Endothelial cell of umbilical vein (primary cell): ENCODE measurements at regions not wholly inside any gene's neighbourhood (a gene's known extent, or its start where the extent isn't known, plus 50 kb on each side); places are given as distances from the start of the nearest gene placed in this dataset.

ENCODE experiments used
- BruUV-seq: library from RNA; stranded (reverse); fragments of 400-500 nt; replicated peaks from 2 replicates; lab custom pipeline; 2021; lab: Mats Ljungman, UMichigan
- CTCF ChIA-PET: fragments of 300-600, 350-600 bp; sonication (Branson Sonifier 250); formaldehyde crosslinking; loops from one replicate; lab custom pipeline; 2021; ENCODE audit warnings: antibody characterized with exemption, inconsistent platforms; lab: Charles Lee
- POLR2A ChIA-PET: fragments of 300-600, 350-600 bp; sonication (Branson Sonifier 250); formaldehyde crosslinking; loops from one replicate; lab custom pipeline; 2021; ENCODE audit warnings: antibody characterized with exemption, inconsistent platforms; lab: Charles Lee
- DNase-seq: peaks from one replicate; pipeline ENCODE4 v3.0.0-alpha.2; 2011; ENCODE audit warnings: low read depth, low spot score
- FAIRE-seq: peaks from 2 replicates; lab custom pipeline; 2011; peaks lifted over from hg19 to GRCh38; lab: Jason Lieb, UNC
- H2AFZ ChIP-seq: 2 replicates; pipeline ENCODE4 v1.6.0; 2012; ENCODE audit warnings: low read depth, low read length, control low read depth, inconsistent platforms
- H3K27ac ChIP-seq: 2 replicates; pipeline ENCODE4 v1.5.1; 2011; ENCODE audit warnings: low read depth, mild to moderate bottlenecking, control low read depth, low read length, moderate library complexity; ENCODE audit not compliant: insufficient read depth
- H3K27me3 ChIP-seq, 2 experiments: 2 replicates each; pipeline versions ENCODE4 v1.6.0 to v1.6.1; 2011; ENCODE audit warnings: low read length in 2 of 2, mixed read lengths in 1 of 2; ENCODE audit not compliant: control insufficient read depth in 2 of 2, insufficient read depth in 2 of 2
- H3K36me3 ChIP-seq, 2 experiments: 2 replicates in 1 of 2; 3 replicates in 1 of 2; pipeline ENCODE4 v1.5.1; 2011; ENCODE audit warnings: low read length in 2 of 2, mild to moderate bottlenecking in 1 of 2, moderate library complexity in 1 of 2; ENCODE audit not compliant: control insufficient read depth in 2 of 2, insufficient read depth in 2 of 2; ENCODE audit errors: extremely low read depth in 1 of 2
- H3K4me1 ChIP-seq: 3 replicates; pipeline ENCODE4 v1.5.1; 2011; ENCODE audit warnings: mild to moderate bottlenecking, low read length; ENCODE audit not compliant: control insufficient read depth, insufficient read depth; ENCODE audit errors: extremely low read depth
- H3K4me2 ChIP-seq: 2 replicates; pipeline ENCODE4 v1.6.1; 2011; ENCODE audit warnings: low read length, control low read depth, mixed read lengths; ENCODE audit not compliant: insufficient read depth
- H3K4me3 ChIP-seq, 3 experiments: fragments of 200-600 bp in 1 of 3; sonication (generic), shearing (Covaris generic) in 1 of 3; replicated peaks in 1 of 3; 2 replicates each; pipeline ENCODE4 v1.5.1; 2011 to 2016; ENCODE audit warnings: control low read depth in 3 of 3, low read length in 3 of 3, mild to moderate bottlenecking in 2 of 3, inconsistent platforms in 1 of 3, low read depth in 1 of 3, moderate library complexity in 1 of 3; ENCODE audit not compliant: insufficient read depth in 1 of 3
- H3K79me2 ChIP-seq: 2 replicates; pipeline ENCODE4 v1.6.0; 2012; ENCODE audit warnings: low read length, inconsistent platforms; ENCODE audit not compliant: control insufficient read depth, insufficient read depth
- H3K9ac ChIP-seq: replicated peaks from 2 replicates; pipeline ENCODE3; 2011; ENCODE audit warnings: low read length, control low read depth; ENCODE audit not compliant: insufficient read depth; ENCODE audit errors: extremely low read depth
- H3K9me1 ChIP-seq: replicated peaks from 3 replicates; pipeline ENCODE4 v1.6.0; 2011; ENCODE audit warnings: mild to moderate bottlenecking, low read length; ENCODE audit not compliant: control insufficient read depth, insufficient read depth; ENCODE audit errors: extremely low read depth
- H3K9me3 ChIP-seq: replicated peaks from 2 replicates; pipeline ENCODE4 v1.5.1; 2012; ENCODE audit warnings: low read length, inconsistent platforms; ENCODE audit not compliant: control insufficient read depth, insufficient read depth
- H4K20me1 ChIP-seq: replicated peaks from 2 replicates; pipeline ENCODE3; 2011; ENCODE audit warnings: mild to moderate bottlenecking, low read length; ENCODE audit not compliant: control insufficient read depth, insufficient read depth; ENCODE audit errors: extremely low read depth
- CTCF ChIP-seq, 2 donors: IDR thresholded peaks; 1 replicate in 1 of 2; 2 replicates in 1 of 2; pipeline ENCODE4 v1.5.1; 2011; ENCODE audit warnings: low read length in 2 of 2, mild to moderate bottlenecking in 2 of 2, moderate library complexity in 2 of 2, control low read depth in 1 of 2, inconsistent platforms in 1 of 2, low read depth in 1 of 2; ENCODE audit not compliant: insufficient read depth in 1 of 2; ENCODE audit errors: extremely low read depth in 1 of 2
- EZH2 ChIP-seq: IDR thresholded peaks from 2 replicates; pipeline ENCODE4 v1.6.1; 2012; ENCODE audit warnings: borderline replicate concordance, low read depth, mild to moderate bottlenecking, moderate library complexity, low read length, inconsistent platforms; ENCODE audit not compliant: severe bottlenecking
- FOS ChIP-seq: IDR thresholded peaks from 2 replicates; pipeline ENCODE4 v1.6.1; 2011; ENCODE audit warnings: mild to moderate bottlenecking, low read length, moderate library complexity, borderline replicate concordance; ENCODE audit not compliant: insufficient read depth
- GATA2 ChIP-seq: IDR thresholded peaks from 2 replicates; pipeline ENCODE4 v1.7.0; 2011; ENCODE audit warnings: low read depth, mild to moderate bottlenecking, moderate library complexity, mixed read lengths, low read length; ENCODE audit not compliant: insufficient read length, insufficient read depth
- JUN ChIP-seq: IDR thresholded peaks from 2 replicates; pipeline ENCODE4 v1.6.1; 2011; ENCODE audit warnings: borderline replicate concordance, low read depth; ENCODE audit not compliant: insufficient read length, insufficient read depth
- MYC ChIP-seq: IDR thresholded peaks from one replicate; pipeline ENCODE4 v1.6.1; 2011; ENCODE audit warnings: mild to moderate bottlenecking, low read depth, low read length
- POLR2A ChIP-seq: IDR thresholded peaks from 2 replicates; pipeline ENCODE4 v1.6.1; 2012; ENCODE audit warnings: low read depth, mild to moderate bottlenecking, control low read depth, low read length
- POLR2AphosphoS5 ChIP-seq: IDR thresholded peaks from 2 replicates; pipeline ENCODE4 v1.6.1; 2012; ENCODE audit warnings: low read depth, mild to moderate bottlenecking, control low read depth, low read length, moderate library complexity; ENCODE audit not compliant: insufficient read depth
- dilution Hi-C: fragments of 300-500 bp; cut with MboI; formaldehyde crosslinking; loops from one replicate; pipeline ENCODE4 v1.15.0; 2019; ENCODE audit warnings: low sequenced_read_pairs; ENCODE audit not compliant: extremely low pct_ligation_motif_present
- intact Hi-C: fragments of 100-400 bp; cut with micrococcal nuclease; formaldehyde crosslinking; loops from one replicate; pipeline ENCODE4 v1.10.0; 2022
- TF ChIP-seq, protein P1 (sequence below): IDR thresholded peaks from 2 replicates; pipeline ENCODE4 v1.6.1; 2011; ENCODE audit not compliant: insufficient read depth, insufficient read length

- FAIRE-seq: no peak
- H3K9me1 ChIP-seq: no peaks in the 10 kb centered on the region
- CTCF ChIA-PET: no interaction called here
- no peaks in the 10 kb centered on the region for H3K4me1 ChIP-seq
- no peak overlapping the region for H3K9ac ChIP-seq
- H3K36me3 ChIP-seq: no peaks in the 10 kb centered on the region
- H3K4me2 ChIP-seq: no peak overlapping the region
- H3K9me3 ChIP-seq: no peaks in the 10 kb centered on the region
- no peak overlapping the region for H3K27ac ChIP-seq
- no peaks in the 10 kb centered on the region for H3K27me3 ChIP-seq
- TF ChIP-seq POLR2AphosphoS5 (no peak), EZH2 (no peak), GATA2 (no peak), POLR2A (no peak), MYC (no peak), JUN (no peak), CTCF (IDR thresholded peaks at IDR 0.05; ENCODE audit: extremely low read depth in 1 of 2, insufficient read depth in 1 of 2, low read depth in 1 of 2, low read length in 2 of 2) (no peak), FOS (no peak)
- TF ChIP-seq, protein P1, sequence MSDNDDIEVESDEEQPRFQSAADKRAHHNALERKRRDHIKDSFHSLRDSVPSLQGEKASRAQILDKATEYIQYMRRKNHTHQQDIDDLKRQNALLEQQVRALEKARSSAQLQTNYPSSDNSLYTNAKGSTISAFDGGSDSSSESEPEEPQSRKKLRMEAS: no peak
- H3K4me3 ChIP-seq: no peak overlapping the region
- dilution Hi-C loops: no loop called here
- BruUV-seq: no TSS peak
- no peak for DNase-seq
- POLR2A ChIA-PET: no interaction called here
- H4K20me1 ChIP-seq: no peaks in the 10 kb centered on the region
- intact Hi-C loops: no loop called here
- no peaks in the 10 kb centered on the region for H3K79me2 ChIP-seq
- H2AFZ ChIP-seq: no peak overlapping the region
These were observed 71.1 kb upstream of the PDZRN3 start for GRCh38 chr3:73695841-73696240.
